Breast epithelium (tissue), 4 donors: ENCODE measurements at regions not wholly inside any gene's neighbourhood (a gene's known extent, or its start where the extent isn't known, plus 50 kb on each side); places are given as distances from the start of the nearest gene placed in this dataset.
"Not testable (repeated sequence)": the region's sequence is repeated elsewhere in the genome, so short reads cannot be mapped to it uniquely, and the experiment has no call there.

Experiments used
- DNase-seq, 2 donors: peaks; one replicate each; pipeline ENCODE4 v3.0.0-alpha.2; 2019; ENCODE audit warnings: low spot score in 2 of 2
- H3K27ac ChIP-seq, 2 donors: fragments of 200-600 bp; sonication (generic) in 1 of 2; one replicate each; pipeline ENCODE4 v1.5.1; 2016 to 2019; ENCODE audit warnings: mild to moderate bottlenecking in 1 of 2
- H3K27me3 ChIP-seq, 2 donors: fragments of 200-600 bp; sonication (generic) in 1 of 2; one replicate each; pipeline versions ENCODE4 v1.5.1 to v1.6.0; 2017 to 2019; ENCODE audit warnings: control low read depth in 1 of 2, mild to moderate bottlenecking in 1 of 2
- H3K36me3 ChIP-seq: fragments of 200-600 bp; one replicate; pipeline ENCODE4 v1.5.1; 2019
- H3K4me1 ChIP-seq, 2 donors: fragments of 200-600 bp; sonication (generic); one replicate each; pipeline ENCODE4 v1.5.1; 2016 to 2019; ENCODE audit warnings: control low read depth in 1 of 2
- H3K4me3 ChIP-seq, 3 donors: fragments of 200-600 bp; sonication (generic); 1 replicate in 2 of 3; 2 replicates in 1 of 3; pipeline ENCODE4 v1.5.1; 2016 to 2019; ENCODE audit warnings: mild to moderate bottlenecking in 3 of 3, moderate library complexity in 2 of 3
- H3K9me3 ChIP-seq, 2 donors: fragments of 200-600 bp; sonication (generic) in 1 of 2; one replicate each; pipeline ENCODE4 v1.5.1; 2016 to 2019; ENCODE audit warnings: control low read depth in 1 of 2
- POLR2A ChIP-seq: fragments of 450-650 bp; IDR thresholded peaks from one replicate; pipeline ENCODE4 v1.6.1; 2016; ENCODE audit warnings: antibody characterized with exemption, mild to moderate bottlenecking, moderate library complexity
- POLR2AphosphoS5 ChIP-seq, 3 donors: sonication (generic); formaldehyde crosslinking; IDR thresholded peaks; one replicate each; pipeline ENCODE4 v1.6.1; 2017; ENCODE audit warnings: antibody characterized with exemption in 3 of 3
- intact Hi-C: fragments of 100-400 bp; cut with DNase I; formaldehyde crosslinking; loops from one replicate; pipeline ENCODE4 v1.15.1; 2023; ENCODE audit warnings: low total_unique reads
- TF ChIP-seq, protein P1 (sequence below), 3 donors: fragments of 450-650 bp; IDR thresholded peaks; one replicate each; pipeline ENCODE4 v1.5.1; 2016 to 2017; ENCODE audit warnings: antibody characterized with exemption in 3 of 3, mild to moderate bottlenecking in 3 of 3, moderate library complexity in 3 of 3

DNA sequence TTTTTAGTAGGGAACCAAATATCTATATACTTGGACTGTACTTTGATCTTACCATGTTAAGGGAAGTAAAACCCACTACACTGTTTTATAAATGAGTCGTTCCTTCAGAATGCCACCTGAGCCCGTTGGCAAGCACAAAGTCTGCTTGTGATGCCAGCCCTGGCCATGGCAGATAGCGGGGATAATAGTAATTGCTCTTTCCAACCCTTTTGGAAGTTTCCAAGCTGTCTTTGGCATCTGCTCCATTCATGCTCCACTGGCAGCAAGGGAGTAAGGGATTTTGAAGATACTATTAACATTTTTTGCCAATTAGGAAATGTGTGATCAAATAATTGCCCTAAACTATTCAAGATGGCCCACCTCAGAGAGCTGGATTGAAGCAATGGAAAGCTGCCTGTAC lies 689.2 kb upstream of the SLIT2 start:
- DNase-seq, result no peak
- TF ChIP-seq POLR2A (no peak), POLR2AphosphoS5 (IDR thresholded peaks at IDR 0.05) (no peak)
- TF ChIP-seq, protein P1, sequence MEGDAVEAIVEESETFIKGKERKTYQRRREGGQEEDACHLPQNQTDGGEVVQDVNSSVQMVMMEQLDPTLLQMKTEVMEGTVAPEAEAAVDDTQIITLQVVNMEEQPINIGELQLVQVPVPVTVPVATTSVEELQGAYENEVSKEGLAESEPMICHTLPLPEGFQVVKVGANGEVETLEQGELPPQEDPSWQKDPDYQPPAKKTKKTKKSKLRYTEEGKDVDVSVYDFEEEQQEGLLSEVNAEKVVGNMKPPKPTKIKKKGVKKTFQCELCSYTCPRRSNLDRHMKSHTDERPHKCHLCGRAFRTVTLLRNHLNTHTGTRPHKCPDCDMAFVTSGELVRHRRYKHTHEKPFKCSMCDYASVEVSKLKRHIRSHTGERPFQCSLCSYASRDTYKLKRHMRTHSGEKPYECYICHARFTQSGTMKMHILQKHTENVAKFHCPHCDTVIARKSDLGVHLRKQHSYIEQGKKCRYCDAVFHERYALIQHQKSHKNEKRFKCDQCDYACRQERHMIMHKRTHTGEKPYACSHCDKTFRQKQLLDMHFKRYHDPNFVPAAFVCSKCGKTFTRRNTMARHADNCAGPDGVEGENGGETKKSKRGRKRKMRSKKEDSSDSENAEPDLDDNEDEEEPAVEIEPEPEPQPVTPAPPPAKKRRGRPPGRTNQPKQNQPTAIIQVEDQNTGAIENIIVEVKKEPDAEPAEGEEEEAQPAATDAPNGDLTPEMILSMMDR (IDR thresholded peaks at IDR 0.05), result no peak
- H3K4me3 ChIP-seq, result no peak overlapping the region
- H3K9me3 ChIP-seq, result no peaks in the 10 kb centered on the region
- intact Hi-C loops, result no loop called here
- H3K4me1 ChIP-seq, result no peaks in the 10 kb centered on the region
- no peaks in the 10 kb centered on the region for H3K36me3 ChIP-seq
- H3K27ac ChIP-seq, result no peak overlapping the region
- no peaks in the 10 kb centered on the region for H3K27me3 ChIP-seq

DNA sequence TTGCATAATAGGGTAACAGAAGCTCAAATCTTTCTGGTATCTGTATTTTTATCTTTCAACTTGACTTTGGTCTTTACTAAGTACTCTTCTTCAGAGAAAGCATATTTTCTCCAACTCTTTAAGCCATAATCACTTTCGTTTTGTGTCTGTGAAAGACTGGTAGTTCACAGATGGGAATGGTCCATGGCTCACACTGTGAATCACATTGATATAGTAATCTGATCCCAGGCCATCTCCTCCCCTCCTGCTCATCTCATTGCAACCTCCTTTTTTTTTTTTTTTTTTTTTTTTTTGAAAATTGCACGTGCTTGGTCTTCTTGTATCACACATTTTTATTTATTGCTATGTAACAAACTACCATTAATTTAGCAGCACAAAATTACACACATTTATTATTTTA lies 694.5 kb upstream of the SLIT2 start:
- intact Hi-C loops, result no loop called here
- TF ChIP-seq POLR2AphosphoS5 (IDR thresholded peaks at IDR 0.05) (no peak), POLR2A (no peak)
- TF ChIP-seq, protein P1 (IDR thresholded peaks at IDR 0.05), result no peak
- H3K27me3 ChIP-seq, result no peaks in the 10 kb centered on the region
- DNase-seq, result no peak
- H3K4me3 ChIP-seq, result no peak overlapping the region
- H3K27ac ChIP-seq, result no peak overlapping the region
- no peaks in the 10 kb centered on the region for H3K4me1 ChIP-seq
- no peaks in the 10 kb centered on the region for H3K36me3 ChIP-seq
- no peaks in the 10 kb centered on the region for H3K9me3 ChIP-seq

DNA sequence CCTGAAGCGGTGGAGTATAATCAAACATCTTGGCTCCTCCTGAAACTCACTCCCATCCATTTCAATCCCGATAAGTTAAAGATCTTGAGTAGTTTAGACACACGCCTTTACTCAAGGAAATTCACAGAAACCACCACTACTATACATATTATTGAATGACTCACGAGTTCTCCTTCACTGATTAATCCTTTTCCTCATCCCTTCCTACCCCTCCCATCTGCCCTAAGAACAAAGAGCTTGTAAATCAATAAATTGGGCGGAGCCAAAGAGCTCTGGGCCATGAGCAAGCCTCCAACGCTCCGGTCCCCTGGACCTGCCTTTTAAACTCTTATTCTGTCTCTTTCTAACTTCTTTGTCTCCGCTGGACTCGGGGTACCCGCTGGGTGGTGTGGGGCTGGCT lies 695.4 kb upstream of the SLIT2 start:
- H3K9me3 ChIP-seq, H3K36me3 ChIP-seq, H3K27ac ChIP-seq, DNase-seq, H3K4me1 ChIP-seq, H3K4me3 ChIP-seq, intact Hi-C loops, H3K27me3 ChIP-seq: not testable (repeated sequence)

DNA sequence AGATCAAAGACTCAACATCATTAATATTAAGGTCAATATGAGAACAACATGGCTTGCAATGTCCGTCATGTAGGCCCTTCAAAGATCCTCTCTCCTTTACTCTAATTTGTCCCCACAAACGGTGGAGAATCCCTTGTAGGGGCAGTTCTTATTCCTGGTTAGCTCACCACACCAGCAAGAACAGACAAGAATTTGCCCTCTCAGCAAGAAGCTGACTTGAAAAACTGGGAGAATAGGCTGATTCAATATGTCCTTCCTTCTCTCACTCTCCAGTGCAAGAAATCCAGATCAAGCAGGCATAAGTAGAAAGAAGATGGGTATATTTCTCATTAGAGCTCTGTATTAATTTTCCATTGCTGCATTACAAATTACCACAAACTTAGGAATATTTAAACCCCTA lies 704.2 kb upstream of the SLIT2 start:
- H3K27ac ChIP-seq, result no peak overlapping the region
- no peaks in the 10 kb centered on the region for H3K4me1 ChIP-seq
- no peak overlapping the region for H3K4me3 ChIP-seq
- intact Hi-C loops, result no loop called here
- H3K9me3 ChIP-seq, result no peaks in the 10 kb centered on the region
- DNase-seq, result no peak
- TF ChIP-seq, protein P1 (IDR thresholded peaks at IDR 0.05), result no peak
- no peak for TF ChIP-seq POLR2AphosphoS5 (IDR thresholded peaks at IDR 0.05)
- no peak for TF ChIP-seq POLR2A
- no peaks in the 10 kb centered on the region for H3K36me3 ChIP-seq
- no peaks in the 10 kb centered on the region for H3K27me3 ChIP-seq

GRCh38 chr4:19544446-19545125 lies 707.1 kb upstream of the SLIT2 start:
- Histone ChIP-seq H3K27me3 (no peaks in the 10 kb centered on the region), H3K4me3 (no peak overlapping the region), H3K9me3 (no peaks in the 10 kb centered on the region), H3K27ac (no peak overlapping the region), H3K36me3 (no peaks in the 10 kb centered on the region), H3K4me1 (no peaks in the 10 kb centered on the region)
- TF ChIP-seq, protein P1 (IDR thresholded peaks at IDR 0.05), result no peak
- TF ChIP-seq POLR2AphosphoS5 (IDR thresholded peaks at IDR 0.05) (no peak), POLR2A (no peak)
- intact Hi-C loops, result no loop called here
- no peak for DNase-seq
